ENCODE measurements at regions not wholly inside any gene's neighbourhood (a gene's known extent, or its start where the extent isn't known, plus 50 kb on each side); places are given as distances from the start of the nearest gene placed in this dataset.

DNA sequence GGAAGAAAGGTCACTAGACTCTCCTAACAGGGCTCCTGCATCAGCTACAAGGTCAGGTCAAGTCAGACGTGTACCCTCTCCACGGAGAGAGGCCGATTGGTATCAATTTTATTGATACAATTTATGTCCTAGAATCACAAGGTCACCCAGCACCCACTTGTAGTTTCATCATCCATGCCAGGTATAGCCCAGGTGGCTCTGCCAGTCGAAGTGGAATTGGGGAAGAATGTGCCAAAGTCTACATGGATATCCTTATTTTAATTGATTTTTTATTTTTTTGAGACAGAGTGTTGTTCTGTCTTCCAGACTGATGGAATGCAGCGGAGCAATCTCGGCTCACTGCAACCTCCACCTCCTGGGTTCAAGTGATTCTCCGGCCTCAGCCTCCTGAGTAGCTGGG is 334.1 kb downstream of the SHANK2 start:
- DNase-seq (ENCODE audit: low read depth, low spot score), result no peak

DNA sequence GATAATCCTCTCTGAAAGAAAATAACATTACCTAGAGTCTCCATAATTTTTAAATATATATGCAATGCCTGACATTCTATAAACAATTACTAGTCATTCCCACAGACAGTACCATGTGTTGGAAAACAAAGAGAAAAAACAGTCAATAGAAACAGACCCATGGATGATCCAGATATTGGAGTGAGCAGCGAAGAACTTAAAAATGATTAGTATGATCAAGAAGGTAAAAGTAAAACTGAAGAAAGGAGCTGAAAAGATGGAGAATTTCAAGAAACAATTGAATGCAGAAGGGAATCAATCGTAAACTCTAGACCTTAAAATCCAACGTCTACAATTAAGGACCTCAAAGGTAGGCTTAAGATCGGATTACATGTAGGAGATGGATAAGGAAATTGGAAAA is 330.6 kb downstream of the SHANK2 start:
- no peak for DNase-seq (ENCODE audit: low read depth, low spot score)

DNA sequence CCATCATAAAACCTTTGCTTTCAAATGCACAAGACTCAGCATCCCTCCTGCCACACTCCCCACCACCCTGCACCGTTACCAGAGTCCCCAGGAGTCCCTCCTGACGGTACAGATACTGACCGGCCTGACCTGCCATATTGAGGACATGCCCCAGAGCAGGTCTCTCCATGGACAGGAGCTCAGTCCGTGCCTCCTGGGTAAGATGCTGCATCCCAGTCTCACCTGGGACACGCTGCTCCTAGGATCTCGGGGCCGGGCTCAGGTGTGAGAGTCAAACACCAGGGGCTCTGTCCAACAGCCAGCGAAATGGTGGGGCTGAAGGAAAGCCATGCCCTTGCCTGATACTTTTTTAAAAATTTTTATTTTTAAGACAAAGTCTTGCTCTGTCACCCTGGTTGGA is 328.3 kb downstream of the SHANK2 start:
- no peak for DNase-seq (ENCODE audit: low read depth, low spot score)

DNA sequence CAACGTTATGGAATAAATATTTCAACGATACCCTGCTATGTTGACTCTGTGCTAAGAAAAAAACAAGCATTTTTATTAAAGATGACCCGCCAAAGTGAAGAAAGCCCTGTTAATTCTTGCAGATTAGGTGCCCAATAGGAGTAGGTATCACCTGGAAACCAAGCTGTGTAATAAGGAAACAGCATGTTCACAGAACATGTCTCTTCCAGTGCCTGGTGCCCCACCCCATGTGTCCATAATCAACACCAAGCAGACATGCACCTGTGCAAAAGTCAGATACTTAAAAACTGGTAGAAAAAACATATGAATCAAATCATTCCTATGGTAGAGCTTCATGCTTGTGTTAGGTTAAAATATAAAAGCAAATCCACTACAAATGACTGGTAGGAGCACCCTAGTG is 327.1 kb downstream of the SHANK2 start:
- no peak for DNase-seq (ENCODE audit: low read depth, low spot score)

DNA sequence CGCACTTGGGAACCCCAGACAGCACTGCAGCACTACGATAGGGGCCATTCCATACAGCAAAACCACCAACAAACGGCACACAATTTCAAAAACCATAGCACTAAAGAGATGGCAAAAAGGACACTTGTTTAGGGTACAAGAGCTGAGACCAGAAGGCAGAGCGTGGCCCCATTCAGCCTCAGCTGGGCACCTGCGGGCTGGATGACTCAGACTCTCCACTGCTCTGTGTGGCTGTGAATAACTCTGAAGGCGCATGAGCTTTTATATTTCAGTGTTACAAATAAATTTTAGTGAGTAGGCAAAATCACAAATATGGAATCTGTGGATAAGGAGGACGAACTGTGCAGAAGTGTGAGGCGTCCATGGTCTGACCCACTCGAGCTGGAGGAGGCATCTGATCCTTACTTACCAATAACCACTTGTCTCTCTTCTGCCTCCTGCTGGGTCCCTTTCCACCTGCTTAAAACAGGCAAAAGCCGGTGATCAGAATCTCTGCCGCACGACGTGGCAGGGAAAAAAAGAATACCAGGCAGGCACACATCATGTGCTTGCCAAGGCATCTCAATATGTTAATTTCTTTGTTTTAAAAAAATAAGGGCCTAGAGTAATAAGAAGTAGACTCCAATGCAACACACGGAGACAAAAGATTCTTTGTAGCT is 325.7 kb downstream of the SHANK2 start:
- no peak for DNase-seq (ENCODE audit: low read depth, low spot score)

DNA sequence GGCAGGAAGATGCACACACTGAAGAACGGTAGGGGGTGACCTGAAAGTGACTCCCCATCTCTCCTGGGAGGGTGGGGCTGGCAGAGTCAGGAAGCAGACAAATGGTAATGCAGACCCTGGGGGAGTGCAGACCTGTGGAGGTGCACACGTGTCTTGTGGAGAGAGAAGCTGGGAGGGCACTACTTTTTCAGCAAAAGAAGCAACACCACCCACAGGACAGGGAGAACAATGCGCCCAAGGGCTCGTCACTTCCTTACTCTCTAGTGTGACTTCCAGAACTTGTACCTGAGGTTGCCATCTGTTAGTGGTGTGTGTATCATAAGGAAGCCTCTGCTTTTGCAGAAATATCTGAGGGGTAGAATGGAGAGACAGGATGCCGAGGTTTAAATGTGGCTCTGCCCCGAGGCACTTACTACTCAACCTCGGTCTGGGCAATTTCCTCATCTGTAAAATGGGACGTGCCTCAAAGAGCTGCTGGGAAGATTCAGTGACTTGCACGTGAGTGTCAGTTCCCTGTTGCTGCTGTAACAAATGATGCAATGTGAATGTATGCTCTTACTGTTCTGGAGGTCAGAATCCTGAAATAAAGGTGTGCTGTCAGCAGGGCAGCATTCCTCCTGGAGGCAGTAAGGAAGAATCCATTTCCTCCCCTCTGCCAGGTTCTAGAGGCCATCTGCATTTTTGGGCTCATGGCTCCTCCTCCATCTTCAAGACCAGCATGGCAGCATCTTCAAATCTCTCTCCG is 323.4 kb downstream of the SHANK2 start:
- DNase-seq (ENCODE audit: low read depth, low spot score), result no peak

DNA sequence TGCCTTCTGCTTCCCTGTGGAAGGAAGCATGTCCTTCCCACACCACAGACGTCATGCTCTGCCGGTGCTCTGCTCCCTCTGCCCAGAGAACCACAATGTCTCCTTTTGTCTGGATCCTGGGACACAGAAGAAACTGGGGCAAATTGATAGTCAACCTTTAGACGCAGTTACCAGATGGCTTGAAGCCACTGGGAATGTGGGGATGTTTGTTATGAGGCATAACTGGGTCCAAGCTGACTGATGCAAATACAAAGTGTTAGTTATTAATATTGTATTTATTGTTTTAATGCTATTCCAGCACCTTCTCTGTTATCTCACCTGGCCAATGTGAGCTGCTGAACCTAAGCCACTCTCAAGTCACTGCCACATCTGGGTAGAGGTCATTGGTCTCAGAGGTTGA is 322.2 kb downstream of the SHANK2 start:
- no peak for DNase-seq (ENCODE audit: low read depth, low spot score)

DNA sequence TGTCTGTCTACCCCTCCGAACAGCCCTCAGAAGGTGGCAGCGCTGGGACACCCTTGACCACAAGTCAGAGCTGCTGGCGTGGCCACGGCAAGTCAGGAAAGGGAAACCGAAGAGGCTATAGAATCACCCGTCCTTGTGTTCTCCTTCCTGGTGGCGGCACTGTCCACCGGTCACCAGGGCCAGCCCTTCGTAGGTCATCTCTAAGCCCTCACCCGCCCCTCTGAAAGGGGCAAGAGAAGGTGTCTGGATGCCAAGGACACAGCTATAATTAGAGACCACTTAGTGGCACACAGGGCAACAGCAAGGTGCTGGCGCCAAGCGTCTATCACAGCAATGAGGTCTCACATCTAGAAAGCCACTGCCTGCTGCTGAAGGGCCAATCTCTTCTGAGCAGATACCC is 320.9 kb downstream of the SHANK2 start:
- no peak for DNase-seq (ENCODE audit: low read depth, low spot score)

DNA sequence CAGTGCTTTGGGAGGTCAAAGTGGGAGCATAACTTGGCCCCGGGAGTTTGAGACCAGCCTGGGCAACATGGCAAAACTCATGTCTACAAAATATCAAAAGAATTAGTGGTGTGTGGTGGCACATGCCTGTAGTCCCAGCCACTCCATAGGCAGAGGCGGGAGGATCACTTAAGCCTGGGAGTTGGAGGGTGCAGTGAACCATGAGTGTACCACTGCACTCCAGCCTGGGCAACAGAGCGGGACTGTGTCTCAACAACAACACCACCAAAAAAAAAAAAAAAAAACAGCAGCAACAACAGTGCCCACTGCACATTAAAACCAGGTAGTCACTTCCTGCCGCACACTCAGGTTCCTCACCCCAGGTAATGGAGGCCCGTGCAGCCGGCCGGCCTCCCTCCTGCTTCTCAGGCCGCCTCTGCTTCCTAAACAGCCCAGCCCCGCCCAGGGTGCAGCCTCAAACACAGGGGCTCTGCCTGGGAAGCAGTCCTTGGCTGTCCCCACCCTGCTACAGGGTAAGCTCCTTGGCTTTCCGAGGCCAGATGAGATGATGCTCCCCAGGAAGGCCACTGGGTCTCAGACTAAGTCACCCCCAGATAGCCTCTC is 318.3 kb downstream of the SHANK2 start:
- no peak for DNase-seq (ENCODE audit: low read depth, low spot score)

DNA sequence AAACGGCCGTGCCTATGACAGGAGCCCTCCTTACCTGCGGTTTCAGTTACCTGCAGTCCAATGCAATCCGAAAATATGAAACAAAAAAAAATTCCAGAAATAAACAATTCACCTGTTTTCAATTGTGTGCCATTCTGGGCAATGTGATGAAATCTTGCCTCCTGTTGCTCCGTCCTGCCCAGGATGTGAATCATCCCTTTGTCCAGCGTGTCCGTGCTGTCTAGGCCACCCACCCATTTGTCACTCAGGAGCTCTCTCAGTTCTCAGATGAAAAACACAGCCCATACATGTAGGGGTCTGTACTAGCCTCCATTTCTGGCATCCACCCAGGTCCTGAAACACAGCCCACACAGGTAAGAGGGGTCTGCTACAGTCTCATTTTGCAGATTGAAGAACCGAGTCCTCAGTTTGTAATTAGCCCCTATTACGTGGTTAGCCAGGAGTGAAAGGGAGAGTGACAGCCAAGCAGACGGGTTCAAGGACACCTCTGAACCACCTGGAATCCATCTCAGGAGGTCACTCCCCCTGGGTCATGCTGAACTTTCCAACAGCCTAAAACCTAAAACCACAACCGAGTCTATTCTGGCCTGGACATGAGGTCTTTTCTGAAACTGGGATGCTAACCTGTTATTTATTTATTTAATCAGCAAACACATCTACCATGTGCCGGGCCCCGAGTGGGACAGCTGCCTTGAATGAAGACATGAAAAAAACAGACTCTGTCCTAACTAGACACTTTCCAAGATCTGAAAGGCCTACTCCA is 317.2 kb downstream of the SHANK2 start:
- no peak for DNase-seq (ENCODE audit: low read depth, low spot score)

DNA sequence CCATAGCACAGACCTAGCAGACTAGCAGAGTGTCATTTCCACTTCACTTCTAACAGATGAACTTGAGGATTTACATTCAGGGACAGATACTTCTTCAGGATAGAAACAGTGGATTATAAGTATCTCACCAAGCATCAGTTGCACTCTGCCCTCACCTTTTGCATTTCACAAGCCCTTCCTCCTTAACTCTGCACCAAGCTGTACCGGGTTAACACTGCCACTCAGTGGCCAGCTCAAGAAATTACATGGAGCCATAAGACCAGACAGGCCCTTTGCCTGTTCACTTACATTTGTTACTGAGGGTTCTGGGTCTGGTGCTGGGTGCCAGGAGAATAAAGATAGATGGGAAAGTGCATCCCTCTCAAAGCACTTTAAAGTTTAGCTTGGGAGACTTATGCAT is 309.8 kb downstream of the SHANK2 start:
- DNase-seq (ENCODE audit: low read depth, low spot score), result no peak

DNA sequence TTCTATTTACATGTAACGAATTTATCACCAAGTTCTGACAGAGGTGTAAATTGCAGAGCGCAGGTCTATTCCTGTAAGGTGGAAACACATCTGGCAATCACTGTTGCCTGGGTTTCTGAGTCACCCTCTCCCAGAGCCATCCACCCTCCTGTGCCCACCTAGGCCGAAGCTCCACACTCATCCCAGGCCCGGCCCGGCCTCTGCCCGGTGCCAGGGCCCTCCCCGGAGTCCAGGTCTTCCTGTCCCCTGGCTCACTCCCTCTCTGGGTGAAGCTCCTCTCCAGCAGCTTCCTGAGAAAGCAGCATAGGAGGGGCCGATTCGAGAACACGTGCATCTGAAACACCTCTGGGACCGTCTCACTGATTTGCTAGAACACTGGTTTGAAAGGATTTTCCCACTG is 308.2 kb downstream of the SHANK2 start:
- DNase-seq (ENCODE audit: low read depth, low spot score), result no peak

DNA sequence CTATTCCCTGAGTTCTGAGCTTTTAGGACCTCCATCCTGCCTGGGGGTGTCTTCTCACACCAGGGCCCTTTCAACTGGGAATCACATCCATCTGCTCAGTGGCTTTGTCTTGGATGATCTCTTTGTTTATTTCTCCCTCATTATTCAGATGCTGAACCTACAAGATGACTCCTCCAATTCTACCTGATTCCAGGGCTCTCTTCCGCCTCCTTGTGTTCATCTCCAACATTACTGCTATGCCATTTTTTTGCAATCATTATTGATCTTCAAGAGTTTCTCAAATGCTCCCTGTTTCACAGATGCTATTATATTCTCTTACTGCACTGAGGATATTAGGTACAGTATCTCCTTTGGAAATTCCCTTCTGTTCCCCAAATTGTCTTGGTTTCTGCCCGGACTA is 307.7 kb downstream of the SHANK2 start:
- DNase-seq (ENCODE audit: low read depth, low spot score), result no peak

DNA sequence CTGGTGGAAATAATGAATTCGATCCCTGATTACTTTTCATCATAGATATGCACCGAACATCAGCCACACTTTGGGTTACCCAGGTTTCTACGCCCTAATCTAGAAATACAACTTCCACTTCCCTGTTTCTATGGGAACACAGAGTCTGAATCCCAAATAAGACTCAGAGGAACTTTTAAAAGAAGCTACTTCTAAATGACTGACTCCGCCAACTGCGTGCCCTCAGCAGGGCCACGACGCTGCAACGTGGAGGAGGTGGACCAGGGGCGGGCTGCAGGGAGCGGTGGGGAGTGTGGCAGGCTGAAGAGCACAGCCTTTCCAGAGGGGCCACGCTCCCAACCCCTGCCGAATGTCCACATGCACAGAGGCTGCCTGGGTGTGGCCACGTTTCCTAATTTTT is 304.0 kb downstream of the SHANK2 start:
- no peak for DNase-seq (ENCODE audit: low read depth, low spot score)

DNA sequence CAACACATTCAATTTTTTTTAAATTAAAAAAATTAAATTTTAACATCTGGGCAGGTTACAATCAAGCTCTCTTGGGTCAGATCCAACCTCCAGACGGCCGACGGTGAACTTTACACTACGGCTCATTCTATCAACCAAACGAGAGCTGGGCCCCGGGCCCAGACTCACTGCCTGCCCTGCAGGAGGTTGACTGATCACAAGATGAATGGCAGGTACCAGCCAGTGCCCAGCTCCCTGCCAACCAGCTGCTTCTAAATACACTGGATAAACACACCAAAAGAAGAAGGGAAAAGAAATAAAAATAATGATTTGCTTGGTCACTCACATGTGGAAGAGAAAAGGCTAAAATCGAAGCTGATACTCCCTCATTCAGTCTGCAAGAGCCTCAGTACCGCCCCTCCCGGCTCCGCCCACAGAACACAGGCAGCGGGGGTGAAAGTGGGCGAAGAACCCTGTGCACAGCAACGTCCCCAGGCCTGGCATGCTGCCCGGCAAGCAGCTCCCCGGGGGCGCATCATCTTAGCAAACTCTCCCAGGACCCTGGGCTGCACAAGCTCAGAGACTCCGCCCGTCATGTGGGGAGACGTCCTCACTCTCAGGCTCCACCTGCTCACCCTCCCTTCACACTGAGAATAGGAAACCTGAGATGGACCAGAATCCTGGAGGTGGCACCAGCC is 303.4 kb downstream of the SHANK2 start:
- no peak for DNase-seq (ENCODE audit: low read depth, low spot score)

DNA sequence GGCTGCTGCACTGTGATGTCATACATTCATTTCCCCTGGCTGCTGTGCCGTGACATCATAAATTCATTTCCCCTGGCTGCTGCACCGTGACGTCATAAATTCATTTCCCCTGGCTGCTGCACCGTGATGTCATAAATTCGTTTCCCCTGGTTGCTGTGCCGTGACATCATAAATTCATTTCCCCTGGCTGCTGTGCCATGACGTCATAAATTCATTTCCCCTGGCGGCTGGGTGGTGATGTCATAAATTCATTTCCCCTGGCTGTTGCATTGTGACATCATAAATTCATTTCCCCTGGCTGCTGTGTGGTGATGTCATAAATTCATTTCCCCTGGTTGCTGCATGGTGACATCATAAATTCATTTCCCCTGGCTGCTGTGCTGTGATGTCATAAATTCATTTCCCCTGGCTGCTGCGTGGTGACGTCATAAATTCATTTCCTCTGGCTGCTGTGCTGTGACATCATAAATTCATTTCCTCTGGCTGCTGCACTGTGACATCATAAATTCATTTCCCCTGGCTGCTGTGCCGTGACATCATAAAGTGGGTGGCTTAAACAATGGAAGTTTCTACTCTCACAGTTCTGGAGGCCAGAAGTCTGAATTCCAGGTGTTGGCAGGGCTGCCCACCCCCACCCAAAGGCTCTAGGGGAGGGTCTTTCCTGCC is 301.1 kb downstream of the SHANK2 start:
- no peak for DNase-seq (ENCODE audit: low read depth, low spot score)

DNA sequence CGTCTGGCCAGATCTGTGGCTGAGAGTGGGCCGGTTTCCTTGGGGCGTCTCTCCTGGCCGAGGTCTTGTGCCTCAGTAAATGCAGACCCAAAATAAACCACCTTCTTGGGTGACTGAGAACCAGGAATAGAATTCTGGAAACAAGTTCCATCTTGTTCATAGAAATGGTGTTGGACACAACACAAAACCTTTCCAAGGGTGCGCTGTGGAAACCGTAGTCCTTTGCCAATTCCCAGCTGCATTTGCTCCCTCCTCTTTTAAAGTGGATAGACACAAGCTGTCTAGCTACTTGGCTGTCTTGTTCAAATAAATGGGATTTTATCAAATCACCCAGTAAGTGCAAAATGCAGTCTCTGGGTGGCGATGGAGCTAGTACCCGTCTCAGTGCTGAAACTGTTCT is 300.2 kb downstream of the SHANK2 start:
- no peak for DNase-seq (ENCODE audit: low read depth, low spot score)

DNA sequence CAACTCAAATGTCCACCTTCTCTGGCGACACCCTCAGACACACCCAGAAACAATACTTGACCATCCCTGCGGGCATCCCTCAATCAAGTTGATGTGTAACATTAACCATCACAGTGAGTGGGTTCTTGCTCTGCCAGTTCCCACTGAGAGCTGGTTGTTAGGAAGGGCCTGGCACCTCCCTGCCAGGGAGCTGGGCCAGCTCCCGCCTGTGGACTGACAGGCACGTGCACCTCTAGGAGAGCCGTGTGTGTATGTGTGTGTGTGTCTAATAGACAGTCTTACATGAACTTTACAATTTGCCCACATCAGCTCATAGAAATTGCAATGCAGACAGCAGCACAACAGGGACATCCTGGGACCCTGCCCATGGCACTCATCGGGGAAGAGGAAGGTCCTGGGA is 298.7 kb downstream of the SHANK2 start:
- DNase-seq (ENCODE audit: low read depth, low spot score), result no peak

DNA sequence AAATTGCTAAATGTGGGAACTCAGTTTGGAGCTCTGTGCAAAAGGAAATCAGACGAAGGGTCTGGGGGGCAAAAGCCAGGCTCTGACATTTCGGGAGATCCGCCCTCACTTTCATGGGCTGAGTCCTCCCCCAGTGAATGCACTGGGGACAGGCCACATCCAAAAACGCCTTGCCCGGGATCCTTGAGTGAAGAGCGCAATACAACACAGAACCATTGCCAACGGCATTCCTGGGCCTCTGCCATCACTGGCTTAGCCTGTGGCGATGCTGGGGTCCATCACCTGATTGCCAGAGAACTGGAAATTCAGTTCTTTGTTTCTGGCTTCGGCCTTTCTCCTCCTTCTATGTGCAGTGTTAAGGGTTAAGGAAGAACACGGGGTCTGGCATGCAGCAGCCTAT is 297.9 kb downstream of the SHANK2 start:
- DNase-seq (ENCODE audit: low read depth, low spot score), result no peak
